GM12878 (cell line): ENCODE measurements at regions not wholly inside any gene's neighbourhood (a gene's known extent, or its start where the extent isn't known, plus 50 kb on each side); places are given as distances from the start of the nearest gene placed in this dataset.

Experiments
- CTCF ChIP-seq, 3 experiments: IDR thresholded peaks in 2 of 3; conservative IDR thresholded peaks in 1 of 3; 2 replicates each; pipeline ENCODE4 v1.5.1; 2011; ENCODE audit warnings: low read depth in 3 of 3, low read length in 3 of 3, mild to moderate bottlenecking in 3 of 3, control low read depth in 2 of 3, moderate library complexity in 2 of 3, inconsistent platforms in 1 of 3, mixed read lengths in 1 of 3; ENCODE audit not compliant: control insufficient read depth in 2 of 3, insufficient read depth in 1 of 3; ENCODE audit errors: extremely low read depth in 1 of 3
- E2F8 ChIP-seq: fragments of 450-650 bp; IDR thresholded peaks from 2 replicates; pipeline ENCODE4 v1.6.1; 2018; ENCODE audit warnings: mild to moderate bottlenecking, low read depth, moderate library complexity; ENCODE audit not compliant: partially characterized antibody
- FOXM1 ChIP-seq: IDR thresholded peaks from 2 replicates; pipeline ENCODE4 v1.6.1; 2012; ENCODE audit warnings: low read depth, mild to moderate bottlenecking, inconsistent platforms, low read length, moderate library complexity
- JUND ChIP-seq: IDR thresholded peaks from 2 replicates; pipeline ENCODE4 v1.6.1; 2012; ENCODE audit warnings: low read depth, mild to moderate bottlenecking, low read length, improper control_type of control experiment, moderate library complexity
- SMC3 ChIP-seq: IDR thresholded peaks from 2 replicates; pipeline ENCODE4 v1.6.1; 2011; ENCODE audit warnings: low read length, improper control_type of control experiment, borderline replicate concordance
- STAT3 ChIP-seq: IDR thresholded peaks from 2 replicates; pipeline ENCODE4 v1.6.1; 2011; ENCODE audit warnings: low read depth, low read length, improper control_type of control experiment

- TF ChIP-seq FOXM1 (no peak), E2F8 (no peak), SMC3 (no peak), CTCF (IDR thresholded peaks at IDR 0.05 in 2 of 3, conservative IDR thresholded peaks at IDR 0.05 in 1 of 3; ENCODE audit: control insufficient read depth in 2 of 3, extremely low read depth in 1 of 3, insufficient read depth in 1 of 3, low read depth in 3 of 3, low read length in 3 of 3) (no peak), JUND (no peak), STAT3 (no peak)
These were observed 69.7 kb upstream of the NOCT start for GRCh38 chr4:138945840-138946239.
